Transverse colon (tissue), 4 donors: ENCODE measurements at regions not wholly inside any gene's neighbourhood (a gene's known extent, or its start where the extent isn't known, plus 50 kb on each side); places are given as distances from the start of the nearest gene placed in this dataset.
"Not testable (repeated sequence)": the region's sequence is repeated elsewhere in the genome, so short reads cannot be mapped to it uniquely, and the experiment has no call there.

Source experiments
- DNase-seq: peaks from one replicate; pipeline ENCODE4 v3.0.0-alpha.2; 2019
- H3K27ac ChIP-seq, 4 donors: fragments of 200-600 bp; sonication (generic); 2 replicates each; pipeline ENCODE4 v1.5.1; 2016 to 2018; ENCODE audit warnings: inconsistent platforms in 4 of 4
- H3K27me3 ChIP-seq: fragments of 200-600 bp; sonication (generic); 2 replicates; pipeline ENCODE4 v1.5.1; 2017; ENCODE audit warnings: inconsistent platforms
- H3K36me3 ChIP-seq, 4 donors: fragments of 200-600 bp; sonication (generic); 2 replicates each; pipeline ENCODE4 v1.5.1; 2017 to 2019; ENCODE audit warnings: inconsistent platforms in 4 of 4
- H3K4me1 ChIP-seq, 4 donors: fragments of 200-600 bp; sonication (generic); 2 replicates each; pipeline ENCODE4 v1.5.1; 2017 to 2020; ENCODE audit warnings: inconsistent platforms in 4 of 4
- H3K4me3 ChIP-seq, 4 donors: fragments of 200-600 bp; sonication (generic); 1 replicate in 1 of 4; 2 replicates in 3 of 4; pipeline versions ENCODE4 v1.5.1 to v1.6.1; 2017 to 2019; ENCODE audit warnings: inconsistent platforms in 4 of 4
- H3K9me3 ChIP-seq, 2 donors: fragments of 200-600 bp; sonication (generic); 2 replicates each; pipeline ENCODE4 v1.5.1; 2017 to 2019; ENCODE audit warnings: inconsistent platforms in 2 of 2
- EP300 ChIP-seq: sonication (generic); formaldehyde crosslinking; IDR thresholded peaks from one replicate; pipeline ENCODE4 v1.6.1; 2017; ENCODE audit warnings: antibody characterized with exemption, low read depth
- POLR2A ChIP-seq: fragments of 450-650 bp; IDR thresholded peaks from one replicate; pipeline ENCODE4 v1.6.1; 2016; ENCODE audit warnings: antibody characterized with exemption, mild to moderate bottlenecking, moderate library complexity
- POLR2AphosphoS5 ChIP-seq, 3 donors: sonication (generic); formaldehyde crosslinking; IDR thresholded peaks; one replicate each; pipeline ENCODE4 v1.6.1; 2016; ENCODE audit warnings: antibody characterized with exemption in 3 of 3
- WGBS, 2 donors: methylation state at CpG; one replicate each; pipeline ENCODE4 v1.1.5; 2018; ENCODE audit warnings: low coverage in 1 of 2; 5-methylcytosine and 5-hydroxymethylcytosine counted together
- in situ Hi-C, 4 donors: fragments of 200-750 bp; cut with MboI; loops; one replicate each; pipeline versions ENCODE4 v1.15.0 to v1.15.1; 2017; ENCODE audit warnings: low sequenced_read_pairs in 3 of 4, low pct_ligation_motif_present in 1 of 4, low pct_unique_long_range_greater_than_20kb in 1 of 4
- intact Hi-C: fragments of 100-400 bp; cut with DNase I; formaldehyde crosslinking; loops from one replicate; pipeline ENCODE4 v1.15.1; 2023; ENCODE audit warnings: low total_unique reads
- TF ChIP-seq, protein P1 (sequence below), 5 experiments: fragments of 200-600 bp in 3 of 5; fragments of 450-650 bp in 2 of 5; sonication (generic) in 3 of 5; IDR thresholded peaks; 1 replicate in 2 of 5; 2 replicates in 3 of 5; pipeline ENCODE4 v1.5.1; 2016 to 2017; ENCODE audit warnings: antibody characterized with exemption in 5 of 5, inconsistent platforms in 3 of 5, mild to moderate bottlenecking in 2 of 5, moderate library complexity in 1 of 5

DNA sequence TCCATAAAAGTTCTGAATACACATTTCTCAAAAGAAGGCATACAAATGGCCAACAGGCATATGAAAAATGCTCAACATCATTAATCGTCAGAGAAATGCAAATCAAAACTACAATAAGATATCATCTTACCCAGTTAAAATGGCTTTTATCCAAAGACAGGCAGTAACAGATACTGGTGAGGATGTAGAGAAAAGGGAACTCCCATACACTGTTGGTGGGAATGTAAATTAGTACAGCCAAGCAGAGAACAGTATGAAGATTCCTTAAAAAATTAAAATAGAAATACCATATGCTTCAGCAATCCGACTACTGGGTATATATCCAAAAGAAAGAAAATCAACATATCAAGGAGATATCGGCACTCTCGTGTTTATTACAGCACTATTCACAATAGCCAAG lies 1312.5 kb downstream of the DSC3 start:
- 85 to 96% methylated on average over 4 of the region's 4 CpGs for WGBS, 2 donors
- no peak for DNase-seq
- Histone ChIP-seq H3K27ac (no peak overlapping the region), H3K4me3 (no peak overlapping the region), H3K36me3 (no peaks in the 10 kb centered on the region), H3K4me1 (no peaks in the 10 kb centered on the region), H3K9me3 (no peaks in the 10 kb centered on the region), H3K27me3 (no peaks in the 10 kb centered on the region)
- in situ Hi-C loops, result no loop called here
- intact Hi-C loops, result no loop called here
- TF ChIP-seq POLR2A (no peak), POLR2AphosphoS5 (IDR thresholded peaks at IDR 0.05) (no peak), EP300 (no peak)
- TF ChIP-seq, protein P1, sequence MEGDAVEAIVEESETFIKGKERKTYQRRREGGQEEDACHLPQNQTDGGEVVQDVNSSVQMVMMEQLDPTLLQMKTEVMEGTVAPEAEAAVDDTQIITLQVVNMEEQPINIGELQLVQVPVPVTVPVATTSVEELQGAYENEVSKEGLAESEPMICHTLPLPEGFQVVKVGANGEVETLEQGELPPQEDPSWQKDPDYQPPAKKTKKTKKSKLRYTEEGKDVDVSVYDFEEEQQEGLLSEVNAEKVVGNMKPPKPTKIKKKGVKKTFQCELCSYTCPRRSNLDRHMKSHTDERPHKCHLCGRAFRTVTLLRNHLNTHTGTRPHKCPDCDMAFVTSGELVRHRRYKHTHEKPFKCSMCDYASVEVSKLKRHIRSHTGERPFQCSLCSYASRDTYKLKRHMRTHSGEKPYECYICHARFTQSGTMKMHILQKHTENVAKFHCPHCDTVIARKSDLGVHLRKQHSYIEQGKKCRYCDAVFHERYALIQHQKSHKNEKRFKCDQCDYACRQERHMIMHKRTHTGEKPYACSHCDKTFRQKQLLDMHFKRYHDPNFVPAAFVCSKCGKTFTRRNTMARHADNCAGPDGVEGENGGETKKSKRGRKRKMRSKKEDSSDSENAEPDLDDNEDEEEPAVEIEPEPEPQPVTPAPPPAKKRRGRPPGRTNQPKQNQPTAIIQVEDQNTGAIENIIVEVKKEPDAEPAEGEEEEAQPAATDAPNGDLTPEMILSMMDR (IDR thresholded peaks at IDR 0.05), result no peak

DNA sequence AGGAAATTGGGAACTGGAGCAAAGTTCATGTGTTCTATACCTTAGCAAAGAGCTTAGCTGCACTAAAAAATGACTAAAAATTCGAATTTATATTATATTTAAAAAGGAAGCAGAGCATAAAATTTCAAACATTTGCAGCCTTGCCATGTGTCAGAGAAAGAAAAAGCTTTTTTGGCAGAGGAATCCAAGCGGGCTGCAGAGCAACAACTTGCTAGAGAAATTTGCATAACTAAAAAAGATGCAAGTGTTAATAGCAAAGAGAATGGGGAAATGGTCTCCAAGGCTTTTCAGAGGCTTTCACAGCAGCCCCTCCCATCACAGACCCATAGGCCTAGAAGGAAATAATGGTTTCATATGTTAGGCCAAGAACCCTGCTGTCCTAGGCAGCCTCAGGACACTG lies 1315.9 kb downstream of the DSC3 start:
- Histone ChIP-seq H3K27me3 (no peaks in the 10 kb centered on the region), H3K4me3 (no peak overlapping the region), H3K4me1 (no peaks in the 10 kb centered on the region), H3K36me3 (no peaks in the 10 kb centered on the region), H3K27ac (no peak overlapping the region), H3K9me3 (no peaks in the 10 kb centered on the region)
- in situ Hi-C loops (no loop called here), intact Hi-C loops (no loop called here)
- DNase-seq, result no peak
- 37 to 40% methylated on average over 2 of the region's 2 CpGs for WGBS, 2 donors
- TF ChIP-seq POLR2A (no peak), EP300 (no peak), POLR2AphosphoS5 (IDR thresholded peaks at IDR 0.05) (no peak)
- TF ChIP-seq, protein P1 (IDR thresholded peaks at IDR 0.05), result no peak

DNA sequence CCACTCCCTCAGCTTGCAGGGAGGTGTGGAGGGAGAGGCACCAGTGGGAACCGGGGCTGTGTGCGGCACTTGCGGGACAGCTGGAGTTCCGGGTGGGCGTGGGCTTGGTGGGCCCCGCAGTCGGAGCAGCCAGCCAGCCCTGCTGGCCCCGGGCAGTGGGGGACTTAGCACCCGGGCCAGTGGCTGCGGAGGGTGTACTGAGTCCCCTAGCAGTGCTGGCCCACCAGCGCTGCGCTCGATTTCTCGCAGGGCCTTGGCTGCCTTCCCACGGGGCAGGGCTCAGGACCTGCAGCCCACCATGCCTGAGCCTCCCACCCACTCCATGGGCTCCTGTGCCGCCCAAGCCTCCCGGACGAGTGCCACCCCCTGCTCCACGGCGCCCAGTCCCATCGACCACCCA lies 1319.1 kb downstream of the DSC3 start:
- H3K4me3 ChIP-seq, DNase-seq, intact Hi-C loops, H3K4me1 ChIP-seq, H3K27ac ChIP-seq, H3K9me3 ChIP-seq, in situ Hi-C loops, H3K27me3 ChIP-seq, H3K36me3 ChIP-seq: not testable (repeated sequence)
- 96% methylated on average over 15 of the region's 21 CpGs; no CpG with 5 or more reads in 1 of the 2 donors for WGBS, 2 donors

DNA sequence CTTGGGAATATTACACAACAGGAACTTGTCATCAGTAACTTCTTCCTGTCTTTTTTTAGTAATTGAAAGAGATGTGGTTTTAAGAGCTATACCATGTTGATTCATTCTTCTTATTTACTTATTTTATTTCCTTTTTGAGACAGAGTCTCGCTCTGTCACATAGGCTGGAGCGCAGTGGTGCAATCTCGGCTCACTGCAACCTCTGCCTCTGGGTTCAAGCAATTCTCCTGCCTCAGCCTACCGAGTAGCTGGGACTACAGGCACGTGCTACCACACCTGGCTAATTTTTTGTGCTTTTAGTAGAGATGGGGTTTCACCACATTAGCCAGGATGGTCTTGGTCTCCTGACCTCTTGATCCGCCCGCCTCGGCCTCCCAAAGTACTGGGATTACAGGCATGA lies 1326.6 kb downstream of the DSC3 start:
- 80 to 81% methylated on average over 8 of the region's 8 CpGs for WGBS, 2 donors
- H3K27ac ChIP-seq, in situ Hi-C loops, H3K27me3 ChIP-seq, H3K9me3 ChIP-seq, H3K4me1 ChIP-seq, H3K4me3 ChIP-seq, H3K36me3 ChIP-seq, intact Hi-C loops, DNase-seq: not testable (repeated sequence)

DNA sequence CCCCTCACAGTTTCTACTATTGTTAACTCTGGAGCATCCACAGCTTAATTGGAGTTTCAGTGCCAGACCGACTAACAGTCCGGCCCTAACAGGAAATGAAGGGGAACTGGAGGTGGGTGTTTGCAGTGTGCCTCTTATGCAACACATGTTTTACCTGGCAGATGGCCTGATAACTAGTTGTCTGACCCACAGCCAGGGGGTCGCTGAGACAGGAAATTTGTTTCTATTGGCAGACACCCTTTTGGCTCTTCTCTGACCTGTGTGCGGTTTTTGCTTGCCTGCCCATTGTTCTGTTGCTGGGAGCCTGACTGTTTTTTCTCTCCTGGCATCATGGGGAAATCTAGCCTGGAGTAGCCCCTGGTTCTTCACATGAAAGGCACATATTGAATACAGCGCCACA lies 1329.8 kb downstream of the DSC3 start:
- no peak overlapping the region for H3K27ac ChIP-seq
- no peak for TF ChIP-seq POLR2AphosphoS5 (IDR thresholded peaks at IDR 0.05)
- no peak for TF ChIP-seq EP300
- TF ChIP-seq, protein P1 (IDR thresholded peaks at IDR 0.05), result no peak
- TF ChIP-seq POLR2A, result no peak
- H3K27me3 ChIP-seq, result no peaks in the 10 kb centered on the region
- DNase-seq, result no peak
- H3K36me3 ChIP-seq, result no peaks in the 10 kb centered on the region
- no peaks in the 10 kb centered on the region for H3K4me1 ChIP-seq
- H3K9me3 ChIP-seq, result no peaks in the 10 kb centered on the region
- H3K4me3 ChIP-seq, result no peak overlapping the region
- in situ Hi-C loops, result no loop called here
- 81% methylated on average over 5 of the region's 5 CpGs; no CpG with 5 or more reads in 1 of the 2 donors for WGBS, 2 donors
- intact Hi-C loops, result no loop called here
